Esophagus mucosa (tissue), 1 donor: ENCODE measurements at regions not wholly inside any gene's neighbourhood (a gene's known extent, or its start where the extent isn't known, plus 50 kb on each side); places are given as distances from the start of the nearest gene placed in this dataset.

Experiments used
- ATAC-seq: fragments of 200-7000 bp; cut with Tn5 transposase; one replicate; pipeline ENCODE4 v1.9.1; 2020
- donor health status: DM: yes; HTN: yes; CAD: no.

- ATAC-seq: no peak
Measured at GRCh38 chr13:79806821-79807220, 325.9 kb downstream of the NDFIP2 start.

- ATAC-seq: no peak
Measured at GRCh38 chr13:79805317-79805716, 324.4 kb downstream of the NDFIP2 start.

GRCh38 chr13:79803989-79804388 lies 323.0 kb downstream of the NDFIP2 start:
- no peak for ATAC-seq

GRCh38 chr13:79803296-79803695 lies 322.3 kb downstream of the NDFIP2 start:
- no peak for ATAC-seq

- ATAC-seq: no peak
Measured at GRCh38 chr13:79802389-79803085, 321.6 kb downstream of the NDFIP2 start.

- no peak for ATAC-seq
Measured at GRCh38 chr13:79799059-79799867, 318.3 kb downstream of the NDFIP2 start.

- no peak for ATAC-seq
Measured at GRCh38 chr13:79796136-79796535, 315.2 kb downstream of the NDFIP2 start.

GRCh38 chr13:79794931-79795330 lies 314.0 kb downstream of the NDFIP2 start:
- ATAC-seq: no peak

GRCh38 chr13:79792716-79793115 lies 311.8 kb downstream of the NDFIP2 start:
- ATAC-seq: no peak

- no peak for ATAC-seq
Measured at GRCh38 chr13:79791471-79792042, 310.6 kb downstream of the NDFIP2 start.

- ATAC-seq: no peak
Measured at GRCh38 chr13:79786176-79786575, 305.2 kb downstream of the NDFIP2 start.

GRCh38 chr13:79782541-79783205 lies 301.7 kb downstream of the NDFIP2 start:
- ATAC-seq: no peak

GRCh38 chr13:79781829-79782540 lies 301.0 kb downstream of the NDFIP2 start:
- no peak for ATAC-seq

- no peak for ATAC-seq
Measured at GRCh38 chr13:79780240-79780639, 299.3 kb downstream of the NDFIP2 start.

GRCh38 chr13:79779761-79780160 lies 298.8 kb downstream of the NDFIP2 start:
- peak; percentile 93 for ATAC-seq

GRCh38 chr13:79778741-79779460 lies 297.9 kb downstream of the NDFIP2 start:
- ATAC-seq: no peak

GRCh38 chr13:79777504-79777903 lies 296.5 kb downstream of the NDFIP2 start:
- ATAC-seq: no peak

GRCh38 chr13:79776531-79777295 lies 295.8 kb downstream of the NDFIP2 start:
- ATAC-seq: no peak

- no peak for ATAC-seq
Measured at GRCh38 chr13:79775830-79776229, 294.9 kb downstream of the NDFIP2 start.

- ATAC-seq: no peak
Measured at GRCh38 chr13:79772811-79773210, 291.9 kb downstream of the NDFIP2 start.

GRCh38 chr13:79771493-79771892 lies 290.5 kb downstream of the NDFIP2 start:
- no peak for ATAC-seq
